ENCODE measurements at regions not wholly inside any gene's neighbourhood (a gene's known extent, or its start where the extent isn't known, plus 50 kb on each side); places are given as distances from the start of the nearest gene placed in this dataset.

DNA sequence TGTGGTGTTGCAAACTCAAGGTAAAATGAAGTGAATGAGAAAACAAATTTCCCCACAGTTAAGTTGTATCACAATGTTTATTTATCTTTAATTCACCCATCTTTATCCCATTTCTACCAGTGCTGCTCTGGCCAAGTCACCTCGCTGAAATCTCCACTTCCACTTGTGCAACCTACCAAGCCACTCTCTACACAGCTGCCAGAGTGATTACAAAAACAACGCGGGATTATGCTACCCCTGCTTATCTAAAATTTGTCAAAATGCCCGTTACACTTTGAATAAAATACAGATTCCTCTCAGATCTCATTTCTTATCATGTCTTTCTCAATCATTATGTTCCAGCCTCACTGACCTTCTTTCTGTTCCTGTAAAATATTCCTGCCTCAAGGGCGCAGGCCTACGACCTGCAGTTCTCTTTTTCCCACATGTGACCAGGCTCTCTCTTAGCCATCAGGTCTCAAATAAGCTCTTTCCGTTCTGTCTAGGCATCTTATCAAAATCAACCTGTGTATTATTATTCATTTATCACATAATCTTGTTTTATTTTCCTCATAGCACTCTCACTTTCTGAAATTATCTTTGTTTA lies 95.6 kb downstream of the NTMT2 start:
- Histone ChIP-seq H3K27me3 (no peaks in the 10 kb centered on the region), H3K4me3 (no peak overlapping the region), H3K4me1 (no peaks in the 10 kb centered on the region), H3K9me3 (no peaks in the 10 kb centered on the region), H3K27ac (no peak overlapping the region), H3K36me3 (no peaks in the 10 kb centered on the region)
- intact Hi-C loops (cut with DNase I), result no loop called here
- DNase-seq (ENCODE audit: low spot score in 2 of 2), result no peak
- TF ChIP-seq, protein P1, sequence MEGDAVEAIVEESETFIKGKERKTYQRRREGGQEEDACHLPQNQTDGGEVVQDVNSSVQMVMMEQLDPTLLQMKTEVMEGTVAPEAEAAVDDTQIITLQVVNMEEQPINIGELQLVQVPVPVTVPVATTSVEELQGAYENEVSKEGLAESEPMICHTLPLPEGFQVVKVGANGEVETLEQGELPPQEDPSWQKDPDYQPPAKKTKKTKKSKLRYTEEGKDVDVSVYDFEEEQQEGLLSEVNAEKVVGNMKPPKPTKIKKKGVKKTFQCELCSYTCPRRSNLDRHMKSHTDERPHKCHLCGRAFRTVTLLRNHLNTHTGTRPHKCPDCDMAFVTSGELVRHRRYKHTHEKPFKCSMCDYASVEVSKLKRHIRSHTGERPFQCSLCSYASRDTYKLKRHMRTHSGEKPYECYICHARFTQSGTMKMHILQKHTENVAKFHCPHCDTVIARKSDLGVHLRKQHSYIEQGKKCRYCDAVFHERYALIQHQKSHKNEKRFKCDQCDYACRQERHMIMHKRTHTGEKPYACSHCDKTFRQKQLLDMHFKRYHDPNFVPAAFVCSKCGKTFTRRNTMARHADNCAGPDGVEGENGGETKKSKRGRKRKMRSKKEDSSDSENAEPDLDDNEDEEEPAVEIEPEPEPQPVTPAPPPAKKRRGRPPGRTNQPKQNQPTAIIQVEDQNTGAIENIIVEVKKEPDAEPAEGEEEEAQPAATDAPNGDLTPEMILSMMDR (IDR thresholded peaks at IDR 0.05), result no peak

DNA sequence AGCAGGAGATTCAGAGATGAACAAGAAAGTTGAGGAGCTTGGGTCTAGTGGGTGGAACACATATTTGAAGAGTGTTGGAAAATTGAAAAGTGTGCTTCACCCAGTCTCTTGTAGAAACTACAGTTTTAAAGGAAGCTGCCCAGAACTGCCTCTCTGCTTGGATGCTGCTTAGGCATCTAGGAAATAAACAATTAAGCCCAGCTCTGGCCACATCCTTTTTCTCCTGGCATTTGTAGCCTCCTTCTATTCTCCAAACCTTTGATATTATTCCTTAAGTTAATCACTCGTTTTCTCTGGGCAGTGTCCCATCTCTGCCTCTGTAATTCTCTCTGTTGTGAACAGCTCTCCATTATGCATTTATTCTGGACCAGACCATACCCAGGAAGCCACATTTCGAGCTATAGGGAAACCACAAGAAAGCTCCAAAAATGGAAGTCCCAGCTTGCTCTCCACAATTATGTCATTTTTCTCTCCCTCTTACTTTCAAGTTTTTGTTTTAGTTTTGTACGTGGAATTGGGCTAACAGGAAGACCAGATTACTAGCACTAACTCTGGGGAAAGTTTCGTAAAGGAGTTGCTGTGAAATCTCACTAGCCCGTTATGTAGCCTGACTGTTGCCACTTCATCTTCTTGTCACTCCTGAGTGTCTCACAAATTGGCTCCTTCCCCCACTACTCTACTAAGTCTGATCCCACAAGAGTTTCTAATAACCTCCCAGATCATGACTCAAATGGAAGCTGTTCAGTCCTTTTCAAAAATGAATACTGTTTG lies 102.2 kb downstream of the NTMT2 start:
- intact Hi-C loops (cut with DNase I), result no loop called here
- Histone ChIP-seq H3K27me3 (no peaks in the 10 kb centered on the region), H3K27ac (peak overlapping the region in 1 of 2 donors; percentile 20), H3K9me3 (no peaks in the 10 kb centered on the region), H3K36me3 (no peaks in the 10 kb centered on the region), H3K4me3 (no peak overlapping the region), H3K4me1 (no peaks in the 10 kb centered on the region)
- TF ChIP-seq, protein P1 (IDR thresholded peaks at IDR 0.05), result no peak
- DNase-seq (ENCODE audit: low spot score in 2 of 2), result no peak

DNA sequence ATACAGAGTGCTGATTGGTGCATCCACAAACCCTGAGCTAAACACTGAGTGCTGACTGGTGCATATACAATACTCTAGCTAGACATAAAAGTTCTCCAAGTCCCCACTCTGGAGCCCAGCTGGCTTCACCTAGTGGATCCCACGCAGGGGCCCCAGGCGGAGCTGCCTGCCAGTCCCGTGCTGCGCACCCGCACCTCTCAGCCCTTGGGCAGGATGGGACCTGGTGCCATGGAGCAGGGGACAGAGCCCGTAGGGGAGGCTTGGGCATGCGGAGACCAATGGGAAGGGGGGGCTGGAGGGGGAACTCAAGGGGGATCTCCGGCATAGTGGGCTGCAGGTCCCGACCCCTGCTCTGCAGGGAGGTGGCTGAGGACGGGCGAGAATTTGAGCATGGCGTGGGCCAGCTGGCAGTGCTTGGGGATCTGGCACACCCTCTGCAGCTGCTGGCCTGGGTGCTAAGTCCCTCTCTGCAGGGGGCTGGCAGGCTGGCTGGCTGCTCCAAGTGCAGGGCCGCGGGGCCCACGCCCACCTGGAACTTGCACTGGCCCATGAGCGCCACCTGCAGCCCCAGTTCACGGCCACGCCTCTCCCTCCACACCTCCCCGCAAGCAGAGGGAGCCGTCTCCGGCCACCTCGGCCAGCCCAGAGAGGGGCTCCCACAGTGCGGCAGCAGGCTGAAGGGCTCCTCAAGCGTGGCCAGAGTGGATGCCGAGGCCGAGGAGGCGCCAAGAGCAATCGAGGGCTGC lies 104.9 kb downstream of the NTMT2 start:
- Histone ChIP-seq H3K9me3 (no peaks in the 10 kb centered on the region), H3K36me3 (no peaks in the 10 kb centered on the region), H3K4me1 (no peaks in the 10 kb centered on the region), H3K27ac (no peak overlapping the region), H3K27me3 (no peaks in the 10 kb centered on the region), H3K4me3 (no peak overlapping the region)
- TF ChIP-seq, protein P1 (IDR thresholded peaks at IDR 0.05), result no peak
- intact Hi-C loops (cut with DNase I), result no loop called here
- DNase-seq (ENCODE audit: low spot score in 2 of 2), result no peak

DNA sequence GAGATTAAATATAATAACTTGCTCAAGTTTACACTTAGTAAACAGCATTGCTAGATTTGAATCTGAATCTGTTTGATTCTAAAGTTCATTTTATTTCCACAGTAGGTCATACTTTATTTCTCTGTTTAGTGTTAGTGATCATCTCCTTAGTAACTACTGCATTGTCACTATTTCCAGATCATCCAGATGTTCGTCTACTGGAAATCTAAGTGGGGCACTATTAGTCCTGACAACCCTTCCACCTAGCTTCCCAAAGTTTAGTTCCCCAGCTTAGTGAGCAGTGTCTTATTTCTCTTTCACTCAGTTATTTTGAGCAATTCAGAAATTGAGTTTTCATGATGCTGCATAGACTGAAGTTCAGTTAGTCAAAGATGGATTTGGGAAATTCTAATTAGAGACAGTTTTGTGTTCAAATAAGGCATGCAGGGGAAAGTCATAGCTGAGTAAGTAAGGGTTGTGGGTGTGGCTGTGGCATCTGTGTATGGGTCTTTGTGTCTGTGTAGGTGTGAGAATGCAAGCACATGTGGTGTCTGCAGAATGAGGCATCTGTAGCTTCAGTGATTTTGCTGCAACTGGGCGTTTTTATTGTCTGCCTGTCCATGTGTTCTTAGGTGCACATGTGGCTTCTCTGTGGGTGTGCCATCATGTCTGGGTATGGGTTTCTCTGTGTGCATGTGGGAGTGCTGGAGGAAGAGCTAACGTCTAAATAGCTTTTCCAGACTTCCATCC lies 107.3 kb downstream of the NTMT2 start:
- Histone ChIP-seq H3K27ac (no peak overlapping the region), H3K4me3 (no peak overlapping the region), H3K4me1 (no peaks in the 10 kb centered on the region), H3K36me3 (no peaks in the 10 kb centered on the region), H3K9me3 (no peaks in the 10 kb centered on the region), H3K27me3 (no peaks in the 10 kb centered on the region)
- intact Hi-C loops (cut with DNase I), result no loop called here
- TF ChIP-seq, protein P1 (IDR thresholded peaks at IDR 0.05), result no peak
- no peak for DNase-seq (ENCODE audit: low spot score in 2 of 2)

DNA sequence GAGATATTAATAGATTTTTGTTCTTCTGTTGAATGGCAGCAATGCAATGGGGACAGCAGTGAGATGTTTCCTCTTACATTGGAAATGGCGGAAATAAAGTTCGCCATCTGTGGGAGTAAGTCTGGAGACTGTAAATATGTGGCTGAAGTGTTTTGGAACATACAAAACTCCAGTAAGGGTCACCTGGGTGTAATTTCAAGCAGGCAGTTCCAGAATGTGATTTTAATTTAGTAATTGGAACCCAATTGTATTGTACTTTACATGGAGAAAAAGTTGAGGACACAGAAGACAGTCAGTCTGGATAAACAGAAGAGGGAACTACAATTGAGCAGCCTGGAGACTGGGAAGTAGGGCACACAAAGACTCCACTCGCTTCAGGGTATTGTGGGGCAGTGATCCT lies 108.6 kb downstream of the NTMT2 start:
- H3K36me3 ChIP-seq, result no peaks in the 10 kb centered on the region
- no peaks in the 10 kb centered on the region for H3K27me3 ChIP-seq
- intact Hi-C loops (cut with DNase I), result no loop called here
- no peaks in the 10 kb centered on the region for H3K4me1 ChIP-seq
- TF ChIP-seq, protein P1 (IDR thresholded peaks at IDR 0.05), result no peak
- no peak overlapping the region for H3K27ac ChIP-seq
- no peak for DNase-seq (ENCODE audit: low spot score in 2 of 2)
- H3K4me3 ChIP-seq, result no peak overlapping the region
- no peaks in the 10 kb centered on the region for H3K9me3 ChIP-seq

All from ascending aorta (tissue), 2 donors.